DND-41 (cell line): ENCODE measurements at regions not wholly inside any gene's neighbourhood (a gene's known extent, or its start where the extent isn't known, plus 50 kb on each side); places are given as distances from the start of the nearest gene placed in this dataset.
"Not testable (repeated sequence)": the region's sequence is repeated elsewhere in the genome, so short reads cannot be mapped to it uniquely, and the experiment has no call there.

ENCODE experiments used
- CTCF ChIP-seq: IDR thresholded peaks from 2 replicates; pipeline ENCODE4 v1.5.1; 2012; ENCODE audit warnings: borderline replicate concordance, low read length, moderate library complexity, mild to moderate bottlenecking; ENCODE audit not compliant: poor library complexity, severe bottlenecking; ENCODE audit errors: extremely low read depth
- EZH2 ChIP-seq: IDR thresholded peaks from 3 replicates; pipeline ENCODE4 v1.6.1; 2012; ENCODE audit warnings: borderline replicate concordance, low read depth, mild to moderate bottlenecking, moderate library complexity, low read length, inconsistent platforms; ENCODE audit not compliant: severe bottlenecking

- not testable (repeated sequence) for TF ChIP-seq EZH2, CTCF
Measured at GRCh38 chr15:92801056-92801773, 98.9 kb upstream of the CHD2 start.
